ENCODE measurements at regions not wholly inside any gene's neighbourhood (a gene's known extent, or its start where the extent isn't known, plus 50 kb on each side); places are given as distances from the start of the nearest gene placed in this dataset.

GRCh38 chr3:43869491-43869890 lies 178.8 kb downstream of the ABHD5 start:
- TF ChIP-seq EZH2phosphoT487 (IDR thresholded peaks at IDR 0.05; ENCODE audit: insufficient read depth, low read depth) = no peak
- no peak for TF ChIP-seq EZH2 (IDR thresholded peaks at IDR 0.05; ENCODE audit: insufficient read depth, poor library complexity, severe bottlenecking)

Data from GM23248 (cell line).